Heart right ventricle (tissue), 16 donors: ENCODE measurements at regions not wholly inside any gene's neighbourhood (a gene's known extent, or its start where the extent isn't known, plus 50 kb on each side); places are given as distances from the start of the nearest gene placed in this dataset.

Experiments used
- ATAC-seq, 8 donors: fragments of 200-7000 bp; cut with Tn5 transposase; one replicate each; pipeline ENCODE4 v1.9.1; 2020; ENCODE audit warnings: mild to moderate bottlenecking in 8 of 8, moderate library complexity in 8 of 8, moderate number of reproducible peaks in 1 of 8
- DNase-seq, 2 donors: peaks; one replicate each; pipeline ENCODE4 v3.0.0-alpha.2; 2020
- H3K27ac ChIP-seq, 10 donors: fragments of 200-600 bp; sonication (generic) in 2 of 10; one replicate each; pipeline versions ENCODE4 v1.5.0 to v1.8.0; 2020 to 2022; ENCODE audit warnings: mild to moderate bottlenecking in 3 of 10
- H3K27me3 ChIP-seq, 7 donors: fragments of 200-600 bp; one replicate each; pipeline ENCODE4 v1.8.0; 2021 to 2022; ENCODE audit warnings: mild to moderate bottlenecking in 2 of 7
- H3K36me3 ChIP-seq, 9 donors: fragments of 200-600 bp; sonication (generic) in 1 of 9; one replicate each; pipeline versions ENCODE4 v1.5.0 to v1.8.0; 2020 to 2022; ENCODE audit warnings: mild to moderate bottlenecking in 2 of 9
- H3K4me1 ChIP-seq, 9 donors: fragments of 200-600 bp; sonication (generic) in 1 of 9; one replicate each; pipeline versions ENCODE4 v1.5.0 to v1.8.0; 2020 to 2022; ENCODE audit warnings: mild to moderate bottlenecking in 4 of 9
- H3K4me3 ChIP-seq, 10 donors: fragments of 200-600 bp; sonication (generic) in 2 of 10; one replicate each; pipeline versions ENCODE4 v1.5.0 to v1.8.0; 2020 to 2022; ENCODE audit warnings: mild to moderate bottlenecking in 7 of 10, moderate library complexity in 2 of 10
- H3K9me3 ChIP-seq, 11 donors: fragments of 200-600 bp in 10 of 11; sonication (generic) in 2 of 11; one replicate each; pipeline versions ENCODE4 v1.5.0 to v1.8.0; 2013 to 2022; ENCODE audit warnings: mild to moderate bottlenecking in 2 of 11, control low read depth in 1 of 11, moderate library complexity in 1 of 11
- CTCF ChIP-seq, 9 donors: fragments of 200-600 bp; sonication (generic) in 2 of 9; IDR thresholded peaks; one replicate each; pipeline versions ENCODE4 v1.5.0 to v1.8.0; 2021 to 2022; ENCODE audit warnings: antibody characterized with exemption in 9 of 9, mild to moderate bottlenecking in 5 of 9, moderate library complexity in 1 of 9
- WGBS, 2 donors: extraction: QIAGEN DNeasy Blood & Tissue Kit; methylation state at CpG; one replicate each; pipeline ENCODE4 v1.1.7; 2013; ENCODE audit warnings: inconsistent platforms in 1 of 2; 5-methylcytosine and 5-hydroxymethylcytosine counted together
- intact Hi-C, 10 donors: fragments of 100-400 bp; cut with DNase I; formaldehyde crosslinking; loops; one replicate each; pipeline versions ENCODE4 v1.11.1 to v1.14.2; 2022
- donor health status: Arrhythmogenic right ventricular cardiomyopathy.
- donor health status: ischemic (EF 13 %, LVEDD 7.1; RV severe dilation, severe dysfunction).
- donor health status: healthy with polysubstance abuse.
- donor health status: DM: no; HTN: yes; CAD: no.
- donor health status: DM: no; HTN: no; CAD: no.
- donor health status: ischemic (EF 25% LVEDD 6.9; RV normal size, moderate dysfunction).
- donor health status: ischemic (EF 25% LVEDD 5.7; RV mildly dilated, moderate dysfunction).
- donor health status: healthy.
- donor health status: DM: yes; HTN: yes; CAD: no.
- donor health status: Ischemic cardiomyopathy.
- donor health status: ischemic (EF 35%, LVEDD 5.7; RV mildly dilated, moderate dysfunction).
- donor health status: nonischemic (EF 11% LVEDD 7.7; RV severe dilation, severe dysfunction).
- donor health status: DM: yes; HTN: yes; CAD: no.
- donor health status: PGD.
- donor health status: ischemic (EF 29% LVEDD 5.4; RV normal size, mild dysfunction).
- donor health status: nonischemic (EF 23%, LVEDD 6.1; RV moderate dilation, normal function).

- H3K36me3 ChIP-seq = no peaks in the 10 kb centered on the region
- H3K4me3 ChIP-seq = no peak overlapping the region
- H3K27ac ChIP-seq = no peak overlapping the region
- intact Hi-C loops = no loop called here
- no peaks in the 10 kb centered on the region for H3K27me3 ChIP-seq
- DNase-seq (no peak), ATAC-seq (no peak)
- H3K9me3 ChIP-seq = no peaks in the 10 kb centered on the region
- WGBS, 2 donors = 74 to 75% methylated on average over 5 of the region's 5 CpGs
- no peaks in the 10 kb centered on the region for H3K4me1 ChIP-seq
- no peak for TF ChIP-seq CTCF (IDR thresholded peaks at IDR 0.05)
These were observed 142.4 kb downstream of the AHR start for GRCh38 chr7:17440831-17441230.

GRCh38 chr7:17441557-17441956 lies 143.1 kb downstream of the AHR start:
- ATAC-seq (no peak), DNase-seq (no peak)
- H3K27ac ChIP-seq = no peak overlapping the region
- no peak overlapping the region for H3K4me3 ChIP-seq
- no peak for TF ChIP-seq CTCF (IDR thresholded peaks at IDR 0.05)
- H3K27me3 ChIP-seq = no peaks in the 10 kb centered on the region
- no peaks in the 10 kb centered on the region for H3K36me3 ChIP-seq
- intact Hi-C loops = no loop called here
- no peaks in the 10 kb centered on the region for H3K4me1 ChIP-seq
- H3K9me3 ChIP-seq = peaks cover 0 to 3% (median 0%) of the 10 kb centered on the region in 11 donors

GRCh38 chr7:17444151-17444550 lies 145.7 kb downstream of the AHR start:
- DNase-seq = no peak
- no peaks in the 10 kb centered on the region for H3K27me3 ChIP-seq
- H3K36me3 ChIP-seq = no peaks in the 10 kb centered on the region
- TF ChIP-seq CTCF (IDR thresholded peaks at IDR 0.05) = no peak
- H3K4me3 ChIP-seq = no peak overlapping the region
- intact Hi-C loops = no loop called here
- no peak for ATAC-seq
- no peak overlapping the region for H3K27ac ChIP-seq
- no peaks in the 10 kb centered on the region for H3K4me1 ChIP-seq
- 71 to 87% methylated on average over 2 of the region's 2 CpGs for WGBS, 2 donors
- H3K9me3 ChIP-seq = peaks cover 0 to 26% (median 10%) of the 10 kb centered on the region in 11 donors

GRCh38 chr7:17444673-17445072 lies 146.2 kb downstream of the AHR start:
- no peak for DNase-seq
- H3K27ac ChIP-seq = no peak overlapping the region
- intact Hi-C loops = no loop called here
- peaks cover 0 to 26% (median 10%) of the 10 kb centered on the region in 11 donors for H3K9me3 ChIP-seq
- peak in 3 of 8 donors; percentile 19 to 68 (median 41) for ATAC-seq
- TF ChIP-seq CTCF (IDR thresholded peaks at IDR 0.05) = no peak
- WGBS, 2 donors = 26 to 50% methylated on average over 1 of the region's 1 CpG
- H3K36me3 ChIP-seq = no peaks in the 10 kb centered on the region
- no peaks in the 10 kb centered on the region for H3K27me3 ChIP-seq
- no peak overlapping the region for H3K4me3 ChIP-seq
- H3K4me1 ChIP-seq = no peaks in the 10 kb centered on the region

GRCh38 chr7:17446340-17446739 lies 147.9 kb downstream of the AHR start:
- H3K4me3 ChIP-seq = no peak overlapping the region
- DNase-seq = no peak
- H3K4me1 ChIP-seq = no peaks in the 10 kb centered on the region
- no peak for ATAC-seq
- no peaks in the 10 kb centered on the region for H3K36me3 ChIP-seq
- intact Hi-C loops = no loop called here
- no peak overlapping the region for H3K27ac ChIP-seq
- no peaks in the 10 kb centered on the region for H3K27me3 ChIP-seq
- TF ChIP-seq CTCF (IDR thresholded peaks at IDR 0.05) = no peak
- 49 to 72% methylated on average over 4 of the region's 4 CpGs for WGBS, 2 donors
- peaks cover 0 to 26% (median 10%) of the 10 kb centered on the region in 11 donors for H3K9me3 ChIP-seq
